Gastroesophageal sphincter (tissue), 3 donors: ENCODE measurements at regions not wholly inside any gene's neighbourhood (a gene's known extent, or its start where the extent isn't known, plus 50 kb on each side); places are given as distances from the start of the nearest gene placed in this dataset.

ENCODE experiments used
- CTCF ChIP-seq, 4 experiments: fragments of 200-600 bp in 2 of 4; fragments of 450-650 bp in 2 of 4; sonication (generic) in 1 of 4; IDR thresholded peaks; one replicate each; pipeline ENCODE4 v1.5.1; 2017 to 2019; ENCODE audit warnings: antibody characterized with exemption in 4 of 4, mild to moderate bottlenecking in 2 of 4, moderate library complexity in 2 of 4
- EP300 ChIP-seq: sonication (generic); formaldehyde crosslinking; IDR thresholded peaks from one replicate; pipeline ENCODE4 v1.6.1; 2017; ENCODE audit warnings: antibody characterized with exemption, mild to moderate bottlenecking
- POLR2A ChIP-seq, 2 donors: fragments of 450-650 bp; IDR thresholded peaks; one replicate each; pipeline ENCODE4 v1.6.1; 2017; ENCODE audit warnings: antibody characterized with exemption in 2 of 2, mild to moderate bottlenecking in 2 of 2, moderate library complexity in 1 of 2

DNA sequence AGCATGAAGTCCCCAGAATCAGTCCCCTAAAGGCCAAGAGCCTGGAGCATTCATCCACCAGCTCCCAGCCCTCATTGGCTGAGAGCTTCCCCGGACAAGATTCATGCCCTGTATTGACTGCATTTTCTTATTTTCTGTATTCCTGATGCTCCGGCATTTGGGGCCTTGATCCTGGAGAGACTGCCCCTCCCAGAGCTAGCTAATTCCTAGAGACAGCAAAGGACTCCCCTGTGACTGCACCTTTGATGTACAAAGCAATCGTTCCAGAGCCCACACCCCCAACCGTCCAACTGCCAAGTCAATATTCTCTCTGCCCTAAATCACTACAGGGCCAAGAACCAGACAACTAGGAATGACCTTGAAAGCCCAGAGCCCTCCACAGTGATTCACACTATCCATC is 93.4 kb upstream of the CDH5 start:
- no peak for TF ChIP-seq POLR2A (IDR thresholded peaks at IDR 0.05)
- no peak for TF ChIP-seq CTCF (IDR thresholded peaks at IDR 0.05)
- TF ChIP-seq EP300 = no peak
